Heart right ventricle (tissue), 16 donors: ENCODE measurements at regions not wholly inside any gene's neighbourhood (a gene's known extent, or its start where the extent isn't known, plus 50 kb on each side); places are given as distances from the start of the nearest gene placed in this dataset.

Source experiments
- ATAC-seq, 8 donors: fragments of 200-7000 bp; cut with Tn5 transposase; one replicate each; pipeline ENCODE4 v1.9.1; 2020; ENCODE audit warnings: mild to moderate bottlenecking in 8 of 8, moderate library complexity in 8 of 8, moderate number of reproducible peaks in 1 of 8
- DNase-seq, 2 donors: peaks; one replicate each; pipeline ENCODE4 v3.0.0-alpha.2; 2020
- H3K27ac ChIP-seq, 10 donors: fragments of 200-600 bp; sonication (generic) in 2 of 10; one replicate each; pipeline versions ENCODE4 v1.5.0 to v1.8.0; 2020 to 2022; ENCODE audit warnings: mild to moderate bottlenecking in 3 of 10
- H3K27me3 ChIP-seq, 7 donors: fragments of 200-600 bp; one replicate each; pipeline ENCODE4 v1.8.0; 2021 to 2022; ENCODE audit warnings: mild to moderate bottlenecking in 2 of 7
- H3K36me3 ChIP-seq, 9 donors: fragments of 200-600 bp; sonication (generic) in 1 of 9; one replicate each; pipeline versions ENCODE4 v1.5.0 to v1.8.0; 2020 to 2022; ENCODE audit warnings: mild to moderate bottlenecking in 2 of 9
- H3K4me1 ChIP-seq, 9 donors: fragments of 200-600 bp; sonication (generic) in 1 of 9; one replicate each; pipeline versions ENCODE4 v1.5.0 to v1.8.0; 2020 to 2022; ENCODE audit warnings: mild to moderate bottlenecking in 4 of 9
- H3K4me3 ChIP-seq, 10 donors: fragments of 200-600 bp; sonication (generic) in 2 of 10; one replicate each; pipeline versions ENCODE4 v1.5.0 to v1.8.0; 2020 to 2022; ENCODE audit warnings: mild to moderate bottlenecking in 7 of 10, moderate library complexity in 2 of 10
- H3K9me3 ChIP-seq, 11 donors: fragments of 200-600 bp in 10 of 11; sonication (generic) in 2 of 11; one replicate each; pipeline versions ENCODE4 v1.5.0 to v1.8.0; 2013 to 2022; ENCODE audit warnings: mild to moderate bottlenecking in 2 of 11, control low read depth in 1 of 11, moderate library complexity in 1 of 11
- WGBS, 2 donors: extraction: QIAGEN DNeasy Blood & Tissue Kit; methylation state at CpG; one replicate each; pipeline ENCODE4 v1.1.7; 2013; ENCODE audit warnings: inconsistent platforms in 1 of 2; 5-methylcytosine and 5-hydroxymethylcytosine counted together
- intact Hi-C, 10 donors: fragments of 100-400 bp; cut with DNase I; formaldehyde crosslinking; loops; one replicate each; pipeline versions ENCODE4 v1.11.1 to v1.14.2; 2022
- TF ChIP-seq, protein P1 (sequence below), 9 donors: fragments of 200-600 bp; sonication (generic) in 2 of 9; IDR thresholded peaks; one replicate each; pipeline versions ENCODE4 v1.5.0 to v1.8.0; 2021 to 2022; ENCODE audit warnings: antibody characterized with exemption in 9 of 9, mild to moderate bottlenecking in 5 of 9, moderate library complexity in 1 of 9
- donor health status: Arrhythmogenic right ventricular cardiomyopathy.
- donor health status: ischemic (EF 13 %, LVEDD 7.1; RV severe dilation, severe dysfunction).
- donor health status: healthy with polysubstance abuse.
- donor health status: DM: no; HTN: yes; CAD: no.
- donor health status: DM: no; HTN: no; CAD: no.
- donor health status: ischemic (EF 25% LVEDD 6.9; RV normal size, moderate dysfunction).
- donor health status: ischemic (EF 25% LVEDD 5.7; RV mildly dilated, moderate dysfunction).
- donor health status: healthy.
- donor health status: DM: yes; HTN: yes; CAD: no.
- donor health status: Ischemic cardiomyopathy.
- donor health status: ischemic (EF 35%, LVEDD 5.7; RV mildly dilated, moderate dysfunction).
- donor health status: nonischemic (EF 11% LVEDD 7.7; RV severe dilation, severe dysfunction).
- donor health status: DM: yes; HTN: yes; CAD: no.
- donor health status: PGD.
- donor health status: ischemic (EF 29% LVEDD 5.4; RV normal size, mild dysfunction).
- donor health status: nonischemic (EF 23%, LVEDD 6.1; RV moderate dilation, normal function).

DNA sequence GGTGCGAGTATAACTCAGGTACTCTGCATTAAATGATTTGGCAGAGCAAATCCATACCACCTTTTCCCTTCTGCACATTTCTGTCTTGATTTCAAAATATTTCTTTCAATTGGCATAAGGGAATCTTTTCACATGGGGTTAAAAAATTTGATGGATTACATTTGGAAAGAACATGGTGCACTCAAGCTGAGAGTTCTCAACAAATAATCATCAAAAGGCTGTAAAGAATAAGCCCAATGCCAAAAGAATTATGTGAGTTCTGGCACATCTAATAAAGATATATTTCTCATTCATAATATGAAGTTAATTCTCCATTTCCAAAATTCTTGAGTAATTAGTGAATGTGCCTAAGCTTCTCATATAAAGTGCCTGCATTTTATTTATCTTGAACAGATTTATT, 223.1 kb downstream of the GPR37 start:
- H3K4me1 ChIP-seq = no peaks in the 10 kb centered on the region
- no peak overlapping the region for H3K27ac ChIP-seq
- no peak overlapping the region for H3K4me3 ChIP-seq
- no peaks in the 10 kb centered on the region for H3K27me3 ChIP-seq
- intact Hi-C loops = no loop called here
- TF ChIP-seq, protein P1, sequence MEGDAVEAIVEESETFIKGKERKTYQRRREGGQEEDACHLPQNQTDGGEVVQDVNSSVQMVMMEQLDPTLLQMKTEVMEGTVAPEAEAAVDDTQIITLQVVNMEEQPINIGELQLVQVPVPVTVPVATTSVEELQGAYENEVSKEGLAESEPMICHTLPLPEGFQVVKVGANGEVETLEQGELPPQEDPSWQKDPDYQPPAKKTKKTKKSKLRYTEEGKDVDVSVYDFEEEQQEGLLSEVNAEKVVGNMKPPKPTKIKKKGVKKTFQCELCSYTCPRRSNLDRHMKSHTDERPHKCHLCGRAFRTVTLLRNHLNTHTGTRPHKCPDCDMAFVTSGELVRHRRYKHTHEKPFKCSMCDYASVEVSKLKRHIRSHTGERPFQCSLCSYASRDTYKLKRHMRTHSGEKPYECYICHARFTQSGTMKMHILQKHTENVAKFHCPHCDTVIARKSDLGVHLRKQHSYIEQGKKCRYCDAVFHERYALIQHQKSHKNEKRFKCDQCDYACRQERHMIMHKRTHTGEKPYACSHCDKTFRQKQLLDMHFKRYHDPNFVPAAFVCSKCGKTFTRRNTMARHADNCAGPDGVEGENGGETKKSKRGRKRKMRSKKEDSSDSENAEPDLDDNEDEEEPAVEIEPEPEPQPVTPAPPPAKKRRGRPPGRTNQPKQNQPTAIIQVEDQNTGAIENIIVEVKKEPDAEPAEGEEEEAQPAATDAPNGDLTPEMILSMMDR (IDR thresholded peaks at IDR 0.05) = no peak
- ATAC-seq = no peak
- DNase-seq = no peak
- WGBS, 2 donors = 84 to 87% methylated on average over 1 of the region's 1 CpG
- H3K36me3 ChIP-seq = no peaks in the 10 kb centered on the region
- no peaks in the 10 kb centered on the region for H3K9me3 ChIP-seq

- Histone ChIP-seq H3K4me1 (no peaks in the 10 kb centered on the region), H3K27ac (no peak overlapping the region), H3K9me3 (peaks cover 0 to 4% (median 0%) of the 10 kb centered on the region in 11 donors), H3K4me3 (no peak overlapping the region), H3K27me3 (no peaks in the 10 kb centered on the region), H3K36me3 (no peaks in the 10 kb centered on the region)
- no peak for DNase-seq
- intact Hi-C loops = no loop called here
- WGBS, 2 donors = 58 to 60% methylated on average over 3 of the region's 3 CpGs
- TF ChIP-seq, protein P1 (IDR thresholded peaks at IDR 0.05) = no peak
- ATAC-seq = no peak
These were observed 229.3 kb downstream of the GPR37 start for GRCh38 chr7:124536156-124536762.

DNA sequence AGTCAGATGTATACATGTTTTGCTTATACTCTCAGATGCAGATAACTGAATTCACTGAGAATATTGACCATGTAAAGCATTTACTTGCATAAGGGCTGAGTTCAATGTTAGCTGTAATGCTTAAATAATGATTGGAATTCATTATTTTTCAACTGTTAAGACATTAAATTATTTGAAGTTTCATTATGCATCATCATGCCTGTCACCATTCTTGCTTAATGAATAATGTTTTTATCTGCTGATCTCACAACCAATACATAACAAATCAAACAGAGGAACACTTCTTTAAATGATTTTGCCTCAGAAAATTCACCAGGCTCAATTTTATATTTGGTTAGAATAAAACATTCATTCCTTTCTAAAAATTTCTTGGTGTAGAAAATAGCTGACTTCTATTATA, 233.4 kb downstream of the GPR37 start:
- DNase-seq (no peak), ATAC-seq (no peak)
- intact Hi-C loops = no loop called here
- Histone ChIP-seq H3K27me3 (no peaks in the 10 kb centered on the region), H3K9me3 (peaks cover 0 to 20% (median 0%) of the 10 kb centered on the region in 11 donors), H3K27ac (no peak overlapping the region), H3K4me3 (no peak overlapping the region), H3K4me1 (no peaks in the 10 kb centered on the region), H3K36me3 (no peaks in the 10 kb centered on the region)
- TF ChIP-seq, protein P1 (IDR thresholded peaks at IDR 0.05) = no peak

DNA sequence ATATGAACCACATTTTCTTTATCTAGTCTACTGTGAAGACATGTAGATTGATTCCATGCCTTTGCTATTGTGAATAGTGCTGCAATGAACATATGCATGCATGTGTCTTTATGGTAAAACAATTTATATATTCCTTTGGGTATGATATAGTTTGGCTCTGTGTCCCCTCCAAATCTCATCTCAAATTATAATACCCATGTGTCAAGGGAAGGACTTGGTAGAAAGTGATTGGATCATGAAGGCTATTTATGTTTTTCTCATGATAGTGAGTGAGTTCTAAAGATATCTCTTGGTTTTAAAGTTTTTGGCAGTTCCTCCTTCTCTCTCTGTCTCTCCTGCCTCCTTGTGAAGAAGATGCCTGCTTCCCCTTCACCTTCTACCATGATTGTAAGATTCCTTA, 248.7 kb downstream of the GPR37 start:
- TF ChIP-seq, protein P1 (IDR thresholded peaks at IDR 0.05) = no peak
- Histone ChIP-seq H3K4me3 (no peak overlapping the region), H3K4me1 (no peaks in the 10 kb centered on the region), H3K36me3 (no peaks in the 10 kb centered on the region), H3K27me3 (no peaks in the 10 kb centered on the region), H3K27ac (no peak overlapping the region), H3K9me3 (no peaks in the 10 kb centered on the region)
- intact Hi-C loops = no loop called here
- ATAC-seq (no peak), DNase-seq (no peak)
